Glutamatergic neuron (in vitro differentiated cells): ENCODE measurements at regions not wholly inside any gene's neighbourhood (a gene's known extent, or its start where the extent isn't known, plus 50 kb on each side); places are given as distances from the start of the nearest gene placed in this dataset.
"Not testable (repeated sequence)": the region's sequence is repeated elsewhere in the genome, so short reads cannot be mapped to it uniquely, and the experiment has no call there.

Source experiments
- DNase-seq: peaks from one replicate; pipeline ENCODE4 v3.0.0; 2022
- H3K27ac Mint-ChIP-seq: one replicate; pipeline ENCODE4 v1.8.0; 2020; ENCODE audit warnings: mild to moderate bottlenecking, mixed read lengths, inconsistent platforms; ENCODE audit not compliant: unreplicated experiment
- H3K27me3 Mint-ChIP-seq: one replicate; pipeline ENCODE4 v1.8.0; 2020; ENCODE audit warnings: mild to moderate bottlenecking, moderate library complexity, mixed read lengths, inconsistent platforms; ENCODE audit not compliant: unreplicated experiment
- H3K36me3 Mint-ChIP-seq: one replicate; pipeline ENCODE4 v1.8.0; 2020; ENCODE audit warnings: mild to moderate bottlenecking, mixed read lengths, inconsistent platforms; ENCODE audit not compliant: unreplicated experiment
- H3K4me1 Mint-ChIP-seq: one replicate; pipeline ENCODE4 v1.8.0; 2020; ENCODE audit warnings: mild to moderate bottlenecking, low read depth, mixed read lengths, inconsistent platforms; ENCODE audit not compliant: unreplicated experiment
- H3K4me3 Mint-ChIP-seq: one replicate; pipeline ENCODE4 v1.8.0; 2020; ENCODE audit warnings: mild to moderate bottlenecking, mixed read lengths, inconsistent platforms; ENCODE audit not compliant: unreplicated experiment
- H3K9me3 Mint-ChIP-seq: one replicate; pipeline ENCODE4 v1.8.0; 2020; ENCODE audit warnings: mild to moderate bottlenecking, moderate library complexity, mixed read lengths, inconsistent platforms; ENCODE audit not compliant: unreplicated experiment
- TF ChIP-seq, protein P1 (sequence below): fragments of 200-600 bp; sonication (generic); IDR thresholded peaks from one replicate; pipeline ENCODE4 v1.5.0; 2021; ENCODE audit not compliant: partially characterized antibody, unreplicated experiment

DNA sequence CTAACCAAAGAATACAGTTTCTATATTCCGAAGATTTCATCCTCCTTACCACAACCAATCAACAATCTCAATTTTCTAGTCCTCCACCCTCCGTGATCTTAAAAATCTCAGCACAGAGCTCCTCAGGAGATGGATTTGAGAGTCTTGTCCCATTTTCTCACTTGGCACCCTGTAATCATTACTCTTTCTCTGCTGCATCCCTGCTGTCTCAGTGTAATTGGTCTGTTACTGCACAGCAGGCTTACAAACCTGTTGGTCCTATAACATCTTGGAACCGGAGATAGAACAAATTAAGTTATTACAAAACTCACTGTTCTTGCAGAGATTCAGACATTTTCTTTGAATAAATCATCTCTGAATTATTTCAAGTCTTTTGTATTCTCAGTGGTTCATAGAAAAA lies 1227.2 kb downstream of the JRKL start:
- no peak overlapping the region for H3K27ac Mint-ChIP-seq
- H3K9me3 Mint-ChIP-seq, result no peaks in the 10 kb centered on the region
- TF ChIP-seq, protein P1, sequence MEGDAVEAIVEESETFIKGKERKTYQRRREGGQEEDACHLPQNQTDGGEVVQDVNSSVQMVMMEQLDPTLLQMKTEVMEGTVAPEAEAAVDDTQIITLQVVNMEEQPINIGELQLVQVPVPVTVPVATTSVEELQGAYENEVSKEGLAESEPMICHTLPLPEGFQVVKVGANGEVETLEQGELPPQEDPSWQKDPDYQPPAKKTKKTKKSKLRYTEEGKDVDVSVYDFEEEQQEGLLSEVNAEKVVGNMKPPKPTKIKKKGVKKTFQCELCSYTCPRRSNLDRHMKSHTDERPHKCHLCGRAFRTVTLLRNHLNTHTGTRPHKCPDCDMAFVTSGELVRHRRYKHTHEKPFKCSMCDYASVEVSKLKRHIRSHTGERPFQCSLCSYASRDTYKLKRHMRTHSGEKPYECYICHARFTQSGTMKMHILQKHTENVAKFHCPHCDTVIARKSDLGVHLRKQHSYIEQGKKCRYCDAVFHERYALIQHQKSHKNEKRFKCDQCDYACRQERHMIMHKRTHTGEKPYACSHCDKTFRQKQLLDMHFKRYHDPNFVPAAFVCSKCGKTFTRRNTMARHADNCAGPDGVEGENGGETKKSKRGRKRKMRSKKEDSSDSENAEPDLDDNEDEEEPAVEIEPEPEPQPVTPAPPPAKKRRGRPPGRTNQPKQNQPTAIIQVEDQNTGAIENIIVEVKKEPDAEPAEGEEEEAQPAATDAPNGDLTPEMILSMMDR, result no peak

GRCh38 chr11:97620007-97620406 lies 1230.2 kb downstream of the JRKL start:
- H3K4me3 Mint-ChIP-seq, result no peak overlapping the region
- no peak overlapping the region for H3K27ac Mint-ChIP-seq
- H3K4me1 Mint-ChIP-seq, result no peaks in the 10 kb centered on the region
- H3K27me3 Mint-ChIP-seq, result peaks cover 1% of the 10 kb centered on the region
- H3K36me3 Mint-ChIP-seq, result peaks cover 4% of the 10 kb centered on the region
- no peaks in the 10 kb centered on the region for H3K9me3 Mint-ChIP-seq
- TF ChIP-seq, protein P1, result no peak
- no peak for DNase-seq

More for the DNA sequence above, 1227.2 kb downstream of the JRKL start:
- Mint-ChIP-seq H3K4me3 (no peak overlapping the region), H3K36me3 (peaks cover 4% of the 10 kb centered on the region), H3K27me3 (peaks cover 1% of the 10 kb centered on the region), H3K4me1 (no peaks in the 10 kb centered on the region)
- DNase-seq, result no peak

GRCh38 chr11:97621282-97621681 lies 1231.5 kb downstream of the JRKL start:
- peaks cover 1% of the 10 kb centered on the region for H3K27me3 Mint-ChIP-seq
- H3K36me3 Mint-ChIP-seq, result peaks cover 4% of the 10 kb centered on the region
- H3K27ac Mint-ChIP-seq, result no peak overlapping the region
- H3K4me3 Mint-ChIP-seq, result no peak overlapping the region
- no peaks in the 10 kb centered on the region for H3K9me3 Mint-ChIP-seq
- H3K4me1 Mint-ChIP-seq, result no peaks in the 10 kb centered on the region
- TF ChIP-seq, protein P1, result no peak
- no peak for DNase-seq

- DNase-seq, result no peak
- Mint-ChIP-seq H3K4me1 (no peaks in the 10 kb centered on the region), H3K27ac (no peak overlapping the region), H3K4me3 (no peak overlapping the region), H3K9me3 (no peaks in the 10 kb centered on the region), H3K27me3 (peaks cover 1% of the 10 kb centered on the region), H3K36me3 (no peaks in the 10 kb centered on the region)
- TF ChIP-seq, protein P1, result no peak
These were observed 1233.0 kb downstream of the JRKL start for GRCh38 chr11:97622795-97623194.

GRCh38 chr11:97636741-97637140 lies 1246.9 kb downstream of the JRKL start:
- not testable (repeated sequence) for H3K4me3 Mint-ChIP-seq, H3K27ac Mint-ChIP-seq, DNase-seq

DNA sequence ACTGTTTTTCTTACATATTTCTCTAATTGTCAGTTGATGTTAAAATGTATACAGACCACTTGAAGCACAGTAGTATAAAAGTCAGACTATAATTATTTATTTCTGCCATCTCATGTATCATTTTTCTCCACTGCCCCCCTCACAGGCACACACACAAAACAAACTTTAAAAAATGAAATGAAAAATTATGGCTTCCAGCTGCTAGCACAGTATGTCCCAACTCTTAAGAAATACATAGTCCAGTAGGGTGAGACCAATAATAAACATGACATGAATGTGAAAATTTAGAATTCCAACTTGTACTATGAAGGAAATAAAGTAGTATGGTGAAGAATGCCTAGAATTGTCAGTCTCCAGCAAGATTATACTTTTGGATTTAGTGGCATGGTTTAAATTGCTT lies 1247.9 kb downstream of the JRKL start:
- Mint-ChIP-seq H3K4me1 (no peaks in the 10 kb centered on the region), H3K9me3 (no peaks in the 10 kb centered on the region), H3K27me3 (peaks cover 2% of the 10 kb centered on the region), H3K27ac (no peak overlapping the region), H3K36me3 (no peaks in the 10 kb centered on the region), H3K4me3 (no peak overlapping the region)
- TF ChIP-seq, protein P1, result no peak
- DNase-seq, result no peak

More at GRCh38 chr11:97636741-97637140, 1246.9 kb downstream of the JRKL start:
- not testable (repeated sequence) for H3K36me3 Mint-ChIP-seq, H3K4me1 Mint-ChIP-seq, H3K9me3 Mint-ChIP-seq, H3K27me3 Mint-ChIP-seq
